A549 (cell line): ENCODE measurements at regions not wholly inside any gene's neighbourhood (a gene's known extent, or its start where the extent isn't known, plus 50 kb on each side); places are given as distances from the start of the nearest gene placed in this dataset.
A peak's percentile ranks its signal among the peaks of the same experiment; 100 is the strongest.

ENCODE experiments used
- ATAC-seq, 2 experiments: fragments of 200-7000 bp in 1 of 2; fragments of >200 bp in 1 of 2; cut with Nextera tagmentation in 1 of 2; cut with Tn5 transposase in 1 of 2; 3 replicates each; pipeline versions ENCODE4 v1.8.0 to v1.9.1; 2018 to 2020; ENCODE audit warnings: mild to moderate bottlenecking in 1 of 2, moderate library complexity in 1 of 2
- CTCF ChIA-PET: fragments of 300-600 bp; sonication (Branson Sonifier 250); formaldehyde crosslinking; extraction: SDS; loops from one replicate; lab custom pipeline; 2021; ENCODE audit warnings: antibody characterized with exemption, inconsistent platforms; lab: Yijun Ruan, JAX
- POLR2A ChIA-PET: fragments of 350-600 bp; formaldehyde crosslinking; extraction: SDS; loops from one replicate; lab custom pipeline; 2021; ENCODE audit warnings: antibody characterized with exemption, inconsistent platforms; lab: Yijun Ruan, JAX
- DNase-seq, 2 experiments: peaks; one replicate each; pipeline versions ENCODE4 v3.0.0 to v3.0.0-alpha.2; 2011 to 2016; ENCODE audit warnings: low read depth in 1 of 2, low spot score in 1 of 2
- FAIRE-seq: peaks from 2 replicates; lab custom pipeline; 2011; peaks lifted over from hg19 to GRCh38; lab: Jason Lieb, UNC
- H3K27ac ChIP-seq, 2 experiments: fragments of >200 bp; sonication (Bioruptor Twin); formaldehyde crosslinking; 3 replicates each; pipeline ENCODE4 v1.5.1; 2016 to 2017
- H3K4me1 ChIP-seq: fragments of >200 bp; sonication (Bioruptor Twin); formaldehyde crosslinking; 3 replicates; pipeline ENCODE4 v1.6.1; 2016
- H3K4me2 ChIP-seq: fragments of >200 bp; sonication (Bioruptor Twin); formaldehyde crosslinking; 3 replicates; pipeline ENCODE4 v1.6.1; 2016
- H3K4me3 ChIP-seq: fragments of >200 bp; sonication (Bioruptor Twin); formaldehyde crosslinking; 3 replicates; pipeline ENCODE4 v1.5.1; 2016
- H3K9me3 ChIP-seq: fragments of >200 bp; sonication (Bioruptor Twin); formaldehyde crosslinking; 3 replicates; pipeline ENCODE4 v1.6.1; 2016
- ATOH8 ChIP-seq: fragments of 250-450 bp; sonication (Bioruptor Pico); IDR thresholded peaks from 2 replicates; pipeline ENCODE4 v1.5.0; 2020; ENCODE audit warnings: low read depth, mild to moderate bottlenecking, moderate library complexity
- BCL3 ChIP-seq: fragments of >200 bp; sonication (Bioruptor Twin); formaldehyde crosslinking; IDR thresholded peaks from 3 replicates; pipeline ENCODE4 v1.6.1; 2016
- BHLHE40 ChIP-seq: IDR thresholded peaks from 2 replicates; pipeline ENCODE4 v1.6.1; 2012; ENCODE audit warnings: low read depth, low read length, inconsistent platforms
- CBX2 ChIP-seq: fragments of 200-600 bp; sonication (generic); IDR thresholded peaks from 2 replicates; pipeline ENCODE4 v1.6.1; 2016; ENCODE audit warnings: low read depth, mild to moderate bottlenecking, borderline replicate concordance
- CEBPB ChIP-seq, 2 experiments: fragments of >200 bp in 1 of 2; sonication (Bioruptor Twin) in 1 of 2; formaldehyde crosslinking in 1 of 2; IDR thresholded peaks; 2 replicates each; pipeline ENCODE4 v1.6.1; 2012 to 2016
- CHD2 ChIP-seq: fragments of 150-350 bp; IDR thresholded peaks from 2 replicates; pipeline ENCODE4 v1.6.1; 2014; ENCODE audit warnings: low read length; ENCODE audit not compliant: partially characterized antibody
- CHD4 ChIP-seq: fragments of 200-600 bp; sonication (generic); IDR thresholded peaks from 2 replicates; pipeline ENCODE4 v1.6.1; 2016; ENCODE audit warnings: antibody characterized with exemption, mild to moderate bottlenecking, borderline replicate concordance
- EP300 ChIP-seq, 2 experiments: fragments of >200 bp; sonication (Bioruptor Twin); formaldehyde crosslinking; IDR thresholded peaks; 2 replicates in 1 of 2; 3 replicates in 1 of 2; pipeline ENCODE4 v1.6.1; 2016 to 2017
- HDAC2 ChIP-seq: fragments of 200-600 bp; sonication (generic); IDR thresholded peaks from 2 replicates; pipeline ENCODE4 v1.6.1; 2016
- HEYL ChIP-seq: fragments of 250-450 bp; sonication (Bioruptor Pico); IDR thresholded peaks from 2 replicates; pipeline ENCODE4 v1.8.0; 2021; ENCODE audit warnings: mild to moderate bottlenecking, moderate library complexity
- HOXB5 ChIP-seq: fragments of 250-450 bp; sonication (Bioruptor Pico); IDR thresholded peaks from 2 replicates; pipeline ENCODE4 v1.5.0; 2020; ENCODE audit warnings: mild to moderate bottlenecking, moderate library complexity
- JUNB ChIP-seq: fragments of >200 bp; sonication (Bioruptor Twin); formaldehyde crosslinking; IDR thresholded peaks from 2 replicates; pipeline ENCODE4 v1.6.1; 2016
- KDM1A ChIP-seq: fragments of 200-600 bp; sonication (generic); IDR thresholded peaks from 2 replicates; pipeline ENCODE4 v1.6.1; 2016; ENCODE audit warnings: low read depth, mild to moderate bottlenecking
- KDM5A ChIP-seq: fragments of 200-600 bp; sonication (generic); IDR thresholded peaks from 2 replicates; pipeline ENCODE4 v1.6.1; 2016; ENCODE audit warnings: antibody characterized with exemption, mild to moderate bottlenecking
- MAFK ChIP-seq: fragments of 450-650 bp; IDR thresholded peaks from 2 replicates; pipeline ENCODE4 v1.6.1; 2014; ENCODE audit not compliant: partially characterized antibody
- MAZ ChIP-seq: fragments of 150-350 bp; IDR thresholded peaks from 2 replicates; pipeline ENCODE4 v1.6.1; 2014; ENCODE audit warnings: antibody characterized with exemption, low read depth, low read length, borderline replicate concordance
- MYC ChIP-seq: IDR thresholded peaks from 2 replicates; pipeline ENCODE4 v1.6.1; 2012; ENCODE audit warnings: mild to moderate bottlenecking, inconsistent platforms, low read length, improper control_type of control experiment, borderline replicate concordance
- NPAS2 ChIP-seq: fragments of 250-450 bp; sonication (Bioruptor Pico); IDR thresholded peaks from 2 replicates; pipeline ENCODE4 v1.8.0; 2022; ENCODE audit warnings: mild to moderate bottlenecking, moderate library complexity, borderline replicate concordance
- POLR2A ChIP-seq: IDR thresholded peaks from 2 replicates; pipeline ENCODE4 v1.6.1; 2012; ENCODE audit warnings: mild to moderate bottlenecking, low read length
- RARB ChIP-seq: fragments of 250-450 bp; sonication (Bioruptor Pico); IDR thresholded peaks from 2 replicates; pipeline ENCODE4 v1.8.0; 2021; ENCODE audit warnings: mild to moderate bottlenecking, moderate library complexity
- SMC3 ChIP-seq: fragments of >200 bp; sonication (Bioruptor Twin); formaldehyde crosslinking; IDR thresholded peaks from 3 replicates; pipeline ENCODE4 v1.6.1; 2018; ENCODE audit warnings: inconsistent platforms
- USF2 ChIP-seq: fragments of 450-650 bp; IDR thresholded peaks from 2 replicates; pipeline ENCODE4 v1.6.1; 2014; ENCODE audit warnings: antibody characterized with exemption
- ZC3H11A ChIP-seq: fragments of 450-650 bp; IDR thresholded peaks from 2 replicates; pipeline ENCODE4 v1.6.1; 2014; ENCODE audit warnings: antibody characterized with exemption, mild to moderate bottlenecking
- ZNF302 ChIP-seq: fragments of 250-450 bp; sonication (Bioruptor Pico); IDR thresholded peaks from 2 replicates; pipeline ENCODE4 v1.9.0; 2021; ENCODE audit warnings: inconsistent platforms, mild to moderate bottlenecking, moderate library complexity
- ZSCAN20 ChIP-seq: fragments of 250-450 bp; sonication (Bioruptor Pico); IDR thresholded peaks from 2 replicates; pipeline ENCODE4 v1.8.0; 2022; ENCODE audit warnings: mild to moderate bottlenecking, moderate library complexity
- WGBS: methylation state at CpG from one replicate; pipeline ENCODE4 v1.1.6; 2017; ENCODE audit errors: missing lambda C conversion rate; 5-methylcytosine and 5-hydroxymethylcytosine counted together

GRCh38 chr10:100655760-100656421 is 89.5 kb upstream of the PAX2 start:
- Histone ChIP-seq H3K4me2 (peak overlapping the region; percentile 98), H3K27ac (peak overlapping the region in 1 of 2 experiments; percentile 50; a peak in 4 of 6 replicates), H3K4me1 (peaks cover 23% of the 10 kb centered on the region; the same call in 2 of the 3 replicates), H3K9me3 (peaks cover 2% of the 10 kb centered on the region; the same call in 1 of the 3 replicates), H3K4me3 (peak overlapping the region; percentile 56)
- ATAC-seq: peak in 1 of 2 experiments; percentile 43; a peak in 3 of 6 replicates
- no peak for FAIRE-seq
- 10% methylated on average over 37 of the region's 45 CpGs for WGBS
- DNase-seq: no peak
- POLR2A ChIA-PET: no interaction called here
- CTCF ChIA-PET: interaction anchor here (1.3 to 1.7 kb wide), 2 partner anchors 15 to 73 kb away, joined by 3 to 4 read pairs; no protein-coding TSS in a partner anchor
- TF ChIP-seq ATOH8 (no peak), CBX2 (no peak), JUNB (no peak), CHD2 (no peak), MAZ (no peak), HOXB5 (CRISPR knock-in tag) (no peak), HDAC2 (no peak), BCL3 (no peak), ZSCAN20 (CRISPR knock-in tag) (no peak), MYC (no peak)
- TF ChIP-seq, all 56 proteins: peak for 0

- FAIRE-seq (no peak), DNase-seq (peak in 1 of 2 experiments; percentile 65), ATAC-seq (peak; percentile 63 to 78)
- Histone ChIP-seq H3K4me3 (peak overlapping the region; percentile 56), H3K27ac (peak overlapping the region in 1 of 2 experiments; percentile 50; a peak in 4 of 6 replicates), H3K4me2 (peak overlapping the region; percentile 98), H3K9me3 (peaks cover 2% of the 10 kb centered on the region; the same call in 1 of the 3 replicates), H3K4me1 (peaks cover 23% of the 10 kb centered on the region; the same call in 2 of the 3 replicates)
- peak in 1 of 2 experiments; percentile 43; a peak in 2 of 4 replicates for TF ChIP-seq CEBPB (IDR thresholded peaks at IDR 0.05)
- TF ChIP-seq EP300 (IDR thresholded peaks at IDR 0.05): no peak
- TF ChIP-seq USF2: no peak
- 40% methylated on average over 1 of the region's 34 CpGs for WGBS
- ChIA-PET CTCF (interaction anchor here (0.9 to 1.3 kb wide), 4 partner anchors 15 to 222 kb away, joined by 3 to 4 read pairs (median 4); no protein-coding TSS in a partner anchor), POLR2A (no interaction called here)
Measured at GRCh38 chr10:100656454-100656853, 88.9 kb upstream of the PAX2 start.

GRCh38 chr10:100658269-100658668 is 87.1 kb upstream of the PAX2 start:
- ChIA-PET CTCF (interaction anchor here (1.5 kb wide), 1 partner anchor 13 kb away, joined by 5 read pairs; no protein-coding TSS in a partner anchor), POLR2A (no interaction called here)
- H3K9me3 ChIP-seq: no peaks in the 10 kb centered on the region
- no peak for FAIRE-seq
- H3K4me3 ChIP-seq: no peak overlapping the region
- H3K27ac ChIP-seq: no peak overlapping the region
- H3K4me2 ChIP-seq: no peak overlapping the region
- TF ChIP-seq KDM1A (no peak), CHD4 (no peak), MAFK (no peak), RARB (CRISPR knock-in tag) (no peak), ZC3H11A (no peak), CHD2 (no peak), ZNF302 (CRISPR knock-in tag) (no peak), MYC (no peak), EP300 (IDR thresholded peaks at IDR 0.05) (no peak), BHLHE40 (no peak), POLR2A (no peak), NPAS2 (no peak), HEYL (no peak), KDM5A (no peak), MAZ (no peak), ATOH8 (no peak), SMC3 (no peak)
- no peak for ATAC-seq
- DNase-seq: no peak
- H3K4me1 ChIP-seq: peaks cover 23% of the 10 kb centered on the region; the same call in 2 of the 3 replicates
- WGBS: 4% methylated on average over 1 of the region's 1 CpG
